ENCODE measurements at regions not wholly inside any gene's neighbourhood (a gene's known extent, or its start where the extent isn't known, plus 50 kb on each side); places are given as distances from the start of the nearest gene placed in this dataset.

DNA sequence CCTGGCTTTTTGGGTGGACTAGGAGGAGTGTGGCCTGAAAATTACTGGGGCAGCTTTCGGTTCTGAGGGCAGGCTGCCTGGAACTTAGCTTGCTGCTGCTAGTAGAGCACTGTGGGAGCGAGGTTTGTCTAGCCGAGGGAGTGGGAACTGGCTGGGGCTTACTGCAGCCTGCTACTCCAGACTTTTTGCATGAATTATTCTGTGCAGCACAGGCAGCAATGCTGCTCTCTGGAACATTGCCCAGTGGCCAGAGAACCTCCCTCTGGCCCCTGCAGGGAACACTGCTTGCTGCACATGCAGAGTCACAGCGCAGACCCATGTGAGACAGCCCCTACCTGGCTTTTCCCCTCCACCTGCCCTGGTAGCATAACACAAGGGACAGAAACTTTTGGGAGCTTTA, 263.9 kb upstream of the SLITRK2 start:
- H3K27ac ChIP-seq: no peak overlapping the region
- no peak for DNase-seq (ENCODE audit: low spot score in 2 of 2)
- 62% methylated on average over 2 of the region's 4 CpGs for WGBS
- H3K36me3 ChIP-seq: no peaks in the 10 kb centered on the region
- H3K9me3 ChIP-seq: no peaks in the 10 kb centered on the region
- no peaks in the 10 kb centered on the region for H3K27me3 ChIP-seq
- no peak overlapping the region for H3K4me3 ChIP-seq
- no peaks in the 10 kb centered on the region for H3K4me1 ChIP-seq
- TF ChIP-seq EP300 (IDR thresholded peaks at IDR 0.05): no peak
- no peak for TF ChIP-seq POLR2A (IDR thresholded peaks at IDR 0.05)
- TF ChIP-seq, protein P1, sequence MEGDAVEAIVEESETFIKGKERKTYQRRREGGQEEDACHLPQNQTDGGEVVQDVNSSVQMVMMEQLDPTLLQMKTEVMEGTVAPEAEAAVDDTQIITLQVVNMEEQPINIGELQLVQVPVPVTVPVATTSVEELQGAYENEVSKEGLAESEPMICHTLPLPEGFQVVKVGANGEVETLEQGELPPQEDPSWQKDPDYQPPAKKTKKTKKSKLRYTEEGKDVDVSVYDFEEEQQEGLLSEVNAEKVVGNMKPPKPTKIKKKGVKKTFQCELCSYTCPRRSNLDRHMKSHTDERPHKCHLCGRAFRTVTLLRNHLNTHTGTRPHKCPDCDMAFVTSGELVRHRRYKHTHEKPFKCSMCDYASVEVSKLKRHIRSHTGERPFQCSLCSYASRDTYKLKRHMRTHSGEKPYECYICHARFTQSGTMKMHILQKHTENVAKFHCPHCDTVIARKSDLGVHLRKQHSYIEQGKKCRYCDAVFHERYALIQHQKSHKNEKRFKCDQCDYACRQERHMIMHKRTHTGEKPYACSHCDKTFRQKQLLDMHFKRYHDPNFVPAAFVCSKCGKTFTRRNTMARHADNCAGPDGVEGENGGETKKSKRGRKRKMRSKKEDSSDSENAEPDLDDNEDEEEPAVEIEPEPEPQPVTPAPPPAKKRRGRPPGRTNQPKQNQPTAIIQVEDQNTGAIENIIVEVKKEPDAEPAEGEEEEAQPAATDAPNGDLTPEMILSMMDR (IDR thresholded peaks at IDR 0.05): no peak
- TF ChIP-seq POLR2AphosphoS5 (IDR thresholded peaks at IDR 0.05): no peak

- H3K27ac ChIP-seq: no peak overlapping the region
- no peaks in the 10 kb centered on the region for H3K36me3 ChIP-seq
- no peaks in the 10 kb centered on the region for H3K9me3 ChIP-seq
- TF ChIP-seq, protein P1 (IDR thresholded peaks at IDR 0.05): no peak
- TF ChIP-seq POLR2AphosphoS5 (IDR thresholded peaks at IDR 0.05): no peak
- TF ChIP-seq POLR2A (IDR thresholded peaks at IDR 0.05): no peak
- no peak for TF ChIP-seq EP300 (IDR thresholded peaks at IDR 0.05)
- H3K4me1 ChIP-seq: no peaks in the 10 kb centered on the region
- no peak for DNase-seq (ENCODE audit: low spot score in 2 of 2)
- H3K4me3 ChIP-seq: no peak overlapping the region
- H3K27me3 ChIP-seq: no peaks in the 10 kb centered on the region
- WGBS: 77% methylated on average over 1 of the region's 1 CpG
Observed at GRCh38 chrX:145563159-145563558, 254.5 kb upstream of the SLITRK2 start.

- Histone ChIP-seq H3K36me3 (no peaks in the 10 kb centered on the region), H3K9me3 (no peaks in the 10 kb centered on the region), H3K27me3 (no peaks in the 10 kb centered on the region), H3K4me1 (no peaks in the 10 kb centered on the region), H3K27ac (no peak overlapping the region), H3K4me3 (no peak overlapping the region)
- 62% methylated on average over 6 of the region's 6 CpGs for WGBS
- DNase-seq (ENCODE audit: low spot score in 2 of 2): no peak
- TF ChIP-seq POLR2A (IDR thresholded peaks at IDR 0.05) (no peak), EP300 (IDR thresholded peaks at IDR 0.05) (no peak), POLR2AphosphoS5 (IDR thresholded peaks at IDR 0.05) (no peak)
- TF ChIP-seq, protein P1 (IDR thresholded peaks at IDR 0.05): no peak
Observed at GRCh38 chrX:145609951-145610511, 207.6 kb upstream of the SLITRK2 start.

GRCh38 chrX:145613894-145614293, 203.7 kb upstream of the SLITRK2 start:
- Histone ChIP-seq H3K27me3 (no peaks in the 10 kb centered on the region), H3K36me3 (no peaks in the 10 kb centered on the region), H3K4me3 (no peak overlapping the region), H3K4me1 (no peaks in the 10 kb centered on the region), H3K9me3 (no peaks in the 10 kb centered on the region), H3K27ac (no peak overlapping the region)
- WGBS: 67% methylated on average over 3 of the region's 3 CpGs
- no peak for TF ChIP-seq POLR2A (IDR thresholded peaks at IDR 0.05)
- no peak for TF ChIP-seq EP300 (IDR thresholded peaks at IDR 0.05)
- TF ChIP-seq, protein P1 (IDR thresholded peaks at IDR 0.05): no peak
- no peak for TF ChIP-seq POLR2AphosphoS5 (IDR thresholded peaks at IDR 0.05)
- no peak for DNase-seq (ENCODE audit: low spot score in 2 of 2)

GRCh38 chrX:145620666-145621065, 197.0 kb upstream of the SLITRK2 start:
- no peaks in the 10 kb centered on the region for H3K9me3 ChIP-seq
- no peaks in the 10 kb centered on the region for H3K36me3 ChIP-seq
- DNase-seq (ENCODE audit: low spot score in 2 of 2): no peak
- WGBS: 33% methylated on average over 1 of the region's 1 CpG
- H3K4me1 ChIP-seq: no peaks in the 10 kb centered on the region
- no peak overlapping the region for H3K4me3 ChIP-seq
- no peaks in the 10 kb centered on the region for H3K27me3 ChIP-seq
- no peak overlapping the region for H3K27ac ChIP-seq
- TF ChIP-seq POLR2AphosphoS5 (IDR thresholded peaks at IDR 0.05) (no peak), POLR2A (IDR thresholded peaks at IDR 0.05) (no peak), EP300 (IDR thresholded peaks at IDR 0.05) (no peak)
- TF ChIP-seq, protein P1 (IDR thresholded peaks at IDR 0.05): no peak

Data from suprapubic skin (tissue), 4 donors.